HG02970 (cell line): ENCODE measurements at regions not wholly inside any gene's neighbourhood (a gene's known extent, or its start where the extent isn't known, plus 50 kb on each side); places are given as distances from the start of the nearest gene placed in this dataset.

Experiments used
- ATAC-seq: cut with Tn5 transposase; IDR thresholded peaks from one replicate; pipeline ENCODE4 v1.9.1; 2021; ENCODE audit warnings: mild to moderate bottlenecking, moderate library complexity, moderate number of reproducible peaks; ENCODE audit not compliant: unreplicated experiment, low FRiP score

GRCh38 chr3:22952860-22953259, 250.3 kb upstream of the UBE2E2 start:
- ATAC-seq, result no peak

GRCh38 chr3:22959593-22959992, 243.5 kb upstream of the UBE2E2 start:
- ATAC-seq, result peak; percentile 75

- ATAC-seq, result no peak
Measured at GRCh38 chr3:22960105-22960984, 242.8 kb upstream of the UBE2E2 start.

- no peak for ATAC-seq
Measured at GRCh38 chr3:22962244-22962643, 240.9 kb upstream of the UBE2E2 start.

- no peak for ATAC-seq
Measured at GRCh38 chr3:22966349-22966748, 236.8 kb upstream of the UBE2E2 start.

GRCh38 chr3:22969276-22969675, 233.9 kb upstream of the UBE2E2 start:
- no peak for ATAC-seq

- ATAC-seq, result no peak
Measured at GRCh38 chr3:22971497-22971896, 231.6 kb upstream of the UBE2E2 start.

GRCh38 chr3:22977042-22977441, 226.1 kb upstream of the UBE2E2 start:
- no peak for ATAC-seq

GRCh38 chr3:22977650-22978289, 225.4 kb upstream of the UBE2E2 start:
- peak; percentile 55 for ATAC-seq

- ATAC-seq, result no peak
Measured at GRCh38 chr3:22979581-22979980, 223.5 kb upstream of the UBE2E2 start.

- no peak for ATAC-seq
Measured at GRCh38 chr3:22980346-22980745, 222.8 kb upstream of the UBE2E2 start.

- no peak for ATAC-seq
Measured at GRCh38 chr3:22981166-22981565, 222.0 kb upstream of the UBE2E2 start.

- no peak for ATAC-seq
Measured at GRCh38 chr3:22981861-22982260, 221.3 kb upstream of the UBE2E2 start.

GRCh38 chr3:22982981-22983587, 220.0 kb upstream of the UBE2E2 start:
- ATAC-seq, result no peak

GRCh38 chr3:22986958-22987357, 216.2 kb upstream of the UBE2E2 start:
- ATAC-seq, result no peak

GRCh38 chr3:22988566-22988965, 214.6 kb upstream of the UBE2E2 start:
- no peak for ATAC-seq

- no peak for ATAC-seq
Measured at GRCh38 chr3:22989716-22990115, 213.4 kb upstream of the UBE2E2 start.

GRCh38 chr3:22990291-22991200, 212.6 kb upstream of the UBE2E2 start:
- no peak for ATAC-seq

- ATAC-seq, result no peak
Measured at GRCh38 chr3:22994781-22995180, 208.3 kb upstream of the UBE2E2 start.

- no peak for ATAC-seq
Measured at GRCh38 chr3:22996920-22997571, 206.1 kb upstream of the UBE2E2 start.
